ENCODE measurements at regions not wholly inside any gene's neighbourhood (a gene's known extent, or its start where the extent isn't known, plus 50 kb on each side); places are given as distances from the start of the nearest gene placed in this dataset.

DNA sequence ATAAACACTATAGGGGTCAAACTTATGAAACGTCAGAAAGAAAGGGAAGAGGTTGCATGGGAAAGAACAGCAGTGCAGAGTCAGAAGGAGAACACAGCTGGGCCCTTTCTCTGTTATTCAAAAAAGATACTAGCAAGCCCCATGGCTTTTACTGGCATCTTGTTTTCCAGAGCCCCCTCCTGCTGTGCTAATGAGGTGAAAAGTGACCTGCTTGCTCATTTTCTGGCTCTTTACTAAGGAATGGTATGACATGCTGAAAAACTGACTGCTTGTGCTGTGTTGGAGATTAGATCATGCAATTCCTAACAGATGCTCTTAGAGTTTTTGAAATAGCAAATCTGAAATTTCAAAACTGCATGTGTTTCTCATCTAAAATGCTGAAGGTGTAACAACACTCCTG is 541.6 kb upstream of the ALCAM start:
- no peaks in the 10 kb centered on the region for H3K4me1 ChIP-seq (ENCODE audit: insufficient read depth, low read length)
- H3K9ac ChIP-seq (ENCODE audit: low read depth, low read length), result no peak overlapping the region
- no peaks in the 10 kb centered on the region for H3K27me3 ChIP-seq (ENCODE audit: insufficient read depth, low read length, poor library complexity)
- DNase-seq (no peak), ATAC-seq (ENCODE audit: insufficient read depth, low read depth) (no peak)
- H3K79me2 ChIP-seq (ENCODE audit: insufficient read depth, low read length), result no peaks in the 10 kb centered on the region
- H4K20me1 ChIP-seq (ENCODE audit: insufficient read depth, low read length), result no peaks in the 10 kb centered on the region
- H2AFZ ChIP-seq (ENCODE audit: low read depth, low read length), result no peak overlapping the region
- H3K36me3 ChIP-seq (ENCODE audit: insufficient read depth, low read length), result no peaks in the 10 kb centered on the region
- H3K4me2 ChIP-seq (ENCODE audit: insufficient read depth, low read length), result no peak overlapping the region
- H3K27ac ChIP-seq (ENCODE audit: low read length), result no peak overlapping the region
- TF ChIP-seq EZH2 (IDR thresholded peaks at IDR 0.05; ENCODE audit: borderline replicate concordance, low read depth, low read length, severe bottlenecking), result no peak
- TF ChIP-seq, protein P1, sequence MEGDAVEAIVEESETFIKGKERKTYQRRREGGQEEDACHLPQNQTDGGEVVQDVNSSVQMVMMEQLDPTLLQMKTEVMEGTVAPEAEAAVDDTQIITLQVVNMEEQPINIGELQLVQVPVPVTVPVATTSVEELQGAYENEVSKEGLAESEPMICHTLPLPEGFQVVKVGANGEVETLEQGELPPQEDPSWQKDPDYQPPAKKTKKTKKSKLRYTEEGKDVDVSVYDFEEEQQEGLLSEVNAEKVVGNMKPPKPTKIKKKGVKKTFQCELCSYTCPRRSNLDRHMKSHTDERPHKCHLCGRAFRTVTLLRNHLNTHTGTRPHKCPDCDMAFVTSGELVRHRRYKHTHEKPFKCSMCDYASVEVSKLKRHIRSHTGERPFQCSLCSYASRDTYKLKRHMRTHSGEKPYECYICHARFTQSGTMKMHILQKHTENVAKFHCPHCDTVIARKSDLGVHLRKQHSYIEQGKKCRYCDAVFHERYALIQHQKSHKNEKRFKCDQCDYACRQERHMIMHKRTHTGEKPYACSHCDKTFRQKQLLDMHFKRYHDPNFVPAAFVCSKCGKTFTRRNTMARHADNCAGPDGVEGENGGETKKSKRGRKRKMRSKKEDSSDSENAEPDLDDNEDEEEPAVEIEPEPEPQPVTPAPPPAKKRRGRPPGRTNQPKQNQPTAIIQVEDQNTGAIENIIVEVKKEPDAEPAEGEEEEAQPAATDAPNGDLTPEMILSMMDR (IDR thresholded peaks at IDR 0.05; ENCODE audit: borderline replicate concordance, extremely low read depth, low read length, poor library complexity, severe bottlenecking), result no peak
- H3K4me3 ChIP-seq (ENCODE audit: low read depth in 1 of 2, low read length in 2 of 2), result no peak overlapping the region
- H3K9me3 ChIP-seq (ENCODE audit: insufficient read depth, low read length, severe bottlenecking), result no peaks in the 10 kb centered on the region

DNA sequence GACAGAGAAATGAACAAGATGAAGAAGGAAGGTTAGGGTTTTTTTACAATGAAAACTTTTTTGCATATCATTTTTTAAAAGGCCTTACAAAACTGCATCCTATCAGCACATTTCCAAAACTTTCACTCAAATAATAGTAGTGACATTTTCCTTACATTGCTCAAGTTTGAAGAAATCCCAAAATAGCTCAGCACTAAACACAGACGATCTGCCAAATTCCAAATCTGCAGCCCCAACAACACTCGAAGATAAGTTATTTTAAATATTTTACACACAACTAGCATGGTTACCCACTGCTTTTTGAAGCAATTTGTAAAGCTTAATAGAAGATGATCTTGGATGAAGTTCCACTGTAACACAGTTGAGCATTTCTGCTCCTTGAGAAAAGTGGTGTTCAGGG is 535.6 kb upstream of the ALCAM start:
- H3K9ac ChIP-seq (ENCODE audit: low read depth, low read length), result no peak overlapping the region
- no peaks in the 10 kb centered on the region for H4K20me1 ChIP-seq (ENCODE audit: insufficient read depth, low read length)
- no peak overlapping the region for H2AFZ ChIP-seq (ENCODE audit: low read depth, low read length)
- no peak overlapping the region for H3K4me3 ChIP-seq (ENCODE audit: low read depth in 1 of 2, low read length in 2 of 2)
- TF ChIP-seq, protein P1 (IDR thresholded peaks at IDR 0.05; ENCODE audit: borderline replicate concordance, extremely low read depth, low read length, poor library complexity, severe bottlenecking), result no peak
- no peak for TF ChIP-seq EZH2 (IDR thresholded peaks at IDR 0.05; ENCODE audit: borderline replicate concordance, low read depth, low read length, severe bottlenecking)
- H3K36me3 ChIP-seq (ENCODE audit: insufficient read depth, low read length), result no peaks in the 10 kb centered on the region
- H3K9me3 ChIP-seq (ENCODE audit: insufficient read depth, low read length, severe bottlenecking), result no peaks in the 10 kb centered on the region
- no peaks in the 10 kb centered on the region for H3K4me1 ChIP-seq (ENCODE audit: insufficient read depth, low read length)
- H3K27ac ChIP-seq (ENCODE audit: low read length), result no peak overlapping the region
- H3K27me3 ChIP-seq (ENCODE audit: insufficient read depth, low read length, poor library complexity), result no peaks in the 10 kb centered on the region
- ATAC-seq (ENCODE audit: insufficient read depth, low read depth), result no peak
- H3K79me2 ChIP-seq (ENCODE audit: insufficient read depth, low read length), result no peaks in the 10 kb centered on the region
- H3K4me2 ChIP-seq (ENCODE audit: insufficient read depth, low read length), result no peak overlapping the region
- no peak for DNase-seq

DNA sequence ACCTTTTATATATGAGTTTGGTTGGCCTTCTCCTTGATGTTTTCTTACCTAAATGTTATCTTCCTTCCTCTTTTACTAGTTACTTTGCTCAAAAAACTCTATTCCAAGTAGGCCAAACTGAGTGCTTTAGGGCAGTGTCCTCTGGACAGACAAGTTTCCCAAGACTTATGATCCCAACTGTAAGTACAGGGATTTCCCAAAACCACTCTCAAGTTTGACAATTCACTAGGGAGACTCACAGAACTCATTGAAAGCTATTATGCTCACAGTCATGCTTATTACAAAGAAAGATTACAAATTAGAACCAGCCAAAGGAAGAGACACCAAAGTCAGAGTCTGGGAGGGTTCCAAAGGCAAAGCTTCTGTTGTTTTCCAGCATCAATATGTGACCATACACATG is 534.2 kb upstream of the ALCAM start:
- H3K79me2 ChIP-seq (ENCODE audit: insufficient read depth, low read length), result no peaks in the 10 kb centered on the region
- no peak for TF ChIP-seq EZH2 (IDR thresholded peaks at IDR 0.05; ENCODE audit: borderline replicate concordance, low read depth, low read length, severe bottlenecking)
- TF ChIP-seq, protein P1 (IDR thresholded peaks at IDR 0.05; ENCODE audit: borderline replicate concordance, extremely low read depth, low read length, poor library complexity, severe bottlenecking), result no peak

DNA sequence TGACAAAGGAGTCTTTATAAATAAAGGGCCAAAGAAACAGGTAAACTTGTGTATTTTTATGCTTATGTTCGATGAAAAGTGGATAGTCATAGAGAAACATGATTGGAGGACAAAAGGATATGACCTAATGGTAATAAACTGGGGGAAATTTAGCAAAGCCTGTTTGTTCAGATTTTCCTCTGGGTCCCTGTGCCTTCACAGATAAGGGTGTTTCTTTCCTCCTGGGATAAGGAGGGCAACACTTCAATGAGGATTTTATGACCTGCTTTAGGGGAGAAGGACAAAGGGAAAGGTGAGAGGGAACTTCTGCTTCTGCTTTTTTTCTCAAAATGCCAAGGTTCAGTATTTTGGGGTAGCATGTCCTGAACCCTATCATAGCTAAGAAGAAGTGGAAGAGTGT is 531.3 kb upstream of the ALCAM start:
- H4K20me1 ChIP-seq (ENCODE audit: insufficient read depth, low read length), result no peaks in the 10 kb centered on the region
- no peak overlapping the region for H2AFZ ChIP-seq (ENCODE audit: low read depth, low read length)
- TF ChIP-seq, protein P1 (IDR thresholded peaks at IDR 0.05; ENCODE audit: borderline replicate concordance, extremely low read depth, low read length, poor library complexity, severe bottlenecking), result no peak
- TF ChIP-seq EZH2 (IDR thresholded peaks at IDR 0.05; ENCODE audit: borderline replicate concordance, low read depth, low read length, severe bottlenecking), result no peak
- no peaks in the 10 kb centered on the region for H3K36me3 ChIP-seq (ENCODE audit: insufficient read depth, low read length)
- no peaks in the 10 kb centered on the region for H3K27me3 ChIP-seq (ENCODE audit: insufficient read depth, low read length, poor library complexity)
- DNase-seq, result no peak
- H3K9ac ChIP-seq (ENCODE audit: low read depth, low read length), result no peak overlapping the region
- no peaks in the 10 kb centered on the region for H3K4me1 ChIP-seq (ENCODE audit: insufficient read depth, low read length)
- no peaks in the 10 kb centered on the region for H3K9me3 ChIP-seq (ENCODE audit: insufficient read depth, low read length, severe bottlenecking)
- ATAC-seq (ENCODE audit: insufficient read depth, low read depth), result no peak
- H3K4me2 ChIP-seq (ENCODE audit: insufficient read depth, low read length), result no peak overlapping the region
- no peak overlapping the region for H3K4me3 ChIP-seq (ENCODE audit: low read depth in 1 of 2, low read length in 2 of 2)
- H3K27ac ChIP-seq (ENCODE audit: low read length), result no peak overlapping the region
- H3K79me2 ChIP-seq (ENCODE audit: insufficient read depth, low read length), result no peaks in the 10 kb centered on the region

More for the DNA sequence above, 534.2 kb upstream of the ALCAM start:
- Histone ChIP-seq H3K4me2 (ENCODE audit: insufficient read depth, low read length) (no peak overlapping the region), H3K27me3 (ENCODE audit: insufficient read depth, low read length, poor library complexity) (no peaks in the 10 kb centered on the region), H3K4me3 (ENCODE audit: low read depth in 1 of 2, low read length in 2 of 2) (no peak overlapping the region), H3K9me3 (ENCODE audit: insufficient read depth, low read length, severe bottlenecking) (no peaks in the 10 kb centered on the region), H4K20me1 (ENCODE audit: insufficient read depth, low read length) (no peaks in the 10 kb centered on the region), H2AFZ (ENCODE audit: low read depth, low read length) (no peak overlapping the region), H3K9ac (ENCODE audit: low read depth, low read length) (no peak overlapping the region), H3K27ac (ENCODE audit: low read length) (no peak overlapping the region), H3K36me3 (ENCODE audit: insufficient read depth, low read length) (no peaks in the 10 kb centered on the region), H3K4me1 (ENCODE audit: insufficient read depth, low read length) (no peaks in the 10 kb centered on the region)
- ATAC-seq (ENCODE audit: insufficient read depth, low read depth) (no peak), DNase-seq (no peak)
